Body of pancreas (tissue), 4 donors: ENCODE measurements at regions not wholly inside any gene's neighbourhood (a gene's known extent, or its start where the extent isn't known, plus 50 kb on each side); places are given as distances from the start of the nearest gene placed in this dataset.

Experiments
- ATAC-seq: fragments of 150-250 bp; one replicate; pipeline ENCODE4 v1.9.1; 2016
- DNase-seq, 4 donors: peaks; one replicate each; pipeline ENCODE4 v3.0.0-alpha.2; 2019
- H3K27ac ChIP-seq, 4 donors: fragments of 200-600 bp; sonication (generic); 1 replicate in 3 of 4; 2 replicates in 1 of 4; pipeline versions ENCODE4 v1.5.1 to v1.6.1; 2016 to 2019; ENCODE audit warnings: mild to moderate bottlenecking in 1 of 4, mixed read lengths in 1 of 4, moderate library complexity in 1 of 4
- H3K27me3 ChIP-seq, 2 donors: fragments of 200-600 bp; sonication (generic); one replicate each; pipeline ENCODE4 v1.6.0; 2016; ENCODE audit warnings: mild to moderate bottlenecking in 1 of 2
- H3K36me3 ChIP-seq, 2 donors: fragments of 200-600 bp; sonication (generic); replicated peaks in 1 of 2; 2 replicates each; pipeline ENCODE4 v1.5.1; 2016; ENCODE audit warnings: low read depth in 2 of 2; ENCODE audit not compliant: insufficient read depth in 1 of 2
- H3K4me1 ChIP-seq: fragments of 200-600 bp; sonication (generic); one replicate; pipeline ENCODE4 v1.6.0; 2016
- H3K4me3 ChIP-seq, 2 donors: fragments of 200-600 bp; sonication (generic); 1 replicate in 1 of 2; 2 replicates in 1 of 2; pipeline ENCODE4 v1.5.1; 2016 to 2019
- H3K9me3 ChIP-seq, 3 donors: fragments of 200-600 bp; sonication (generic); 1 replicate in 2 of 3; 2 replicates in 1 of 3; pipeline ENCODE4 v1.5.1; 2016
- POLR2A ChIP-seq, 3 donors: fragments of 450-650 bp; IDR thresholded peaks; one replicate each; pipeline ENCODE4 v1.6.1; 2016; ENCODE audit warnings: antibody characterized with exemption in 3 of 3, mild to moderate bottlenecking in 2 of 3
- WGBS, 2 donors: methylation state at CpG; one replicate each; pipeline ENCODE4 v1.1.5; 2017; 5-methylcytosine and 5-hydroxymethylcytosine counted together
- intact Hi-C: fragments of 100-400 bp; cut with DNase I; formaldehyde crosslinking; loops from one replicate; pipeline ENCODE4 v1.15.1; 2023
- TF ChIP-seq, protein P1 (sequence below), 7 experiments: fragments of 450-650 bp in 4 of 7; fragments of 200-600 bp in 3 of 7; sonication (generic) in 3 of 7; IDR thresholded peaks; one replicate each; pipeline ENCODE4 v1.5.1; 2016 to 2019; ENCODE audit warnings: antibody characterized with exemption in 7 of 7

DNA sequence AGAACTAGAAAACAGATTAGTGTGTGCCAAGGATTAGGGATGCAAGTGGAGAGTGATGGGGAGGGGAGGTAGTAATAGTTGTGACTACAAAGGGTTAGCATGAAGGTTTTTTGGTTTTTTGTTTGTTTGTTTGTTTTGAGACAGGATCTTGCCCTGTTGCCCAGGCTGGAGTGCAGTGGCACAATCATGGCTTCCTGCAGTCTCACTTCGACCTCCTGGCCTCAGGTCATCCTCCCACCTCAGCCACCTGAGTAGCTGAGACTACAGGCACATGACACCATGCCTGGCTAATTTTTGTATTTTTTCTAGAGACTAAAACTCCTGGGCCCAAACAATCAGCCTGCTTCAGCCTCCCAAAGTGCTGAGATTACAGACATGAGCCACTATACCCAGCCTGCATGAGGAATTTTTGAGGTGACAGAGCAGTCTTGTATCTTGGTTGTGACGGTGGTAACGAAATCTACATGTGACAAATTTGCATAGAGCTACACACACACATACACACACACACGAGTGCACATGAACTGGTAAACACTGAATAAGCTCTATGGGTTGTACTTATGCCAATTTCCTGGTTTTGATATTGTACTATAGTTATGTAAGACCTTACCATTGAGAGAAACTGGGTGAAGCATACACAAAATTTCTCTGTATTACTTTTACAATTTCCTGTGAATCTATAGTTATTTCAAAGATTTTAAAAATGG, 59.6 kb upstream of the TOM1L1 start:
- intact Hi-C loops = no loop called here
- Histone ChIP-seq H3K4me3 (no peak overlapping the region), H3K36me3 (no peaks in the 10 kb centered on the region), H3K4me1 (peaks cover 13% of the 10 kb centered on the region), H3K9me3 (peaks cover 0 to 6% (median 0%) of the 10 kb centered on the region in 3 donors), H3K27ac (no peak overlapping the region), H3K27me3 (no peaks in the 10 kb centered on the region)
- no peak for TF ChIP-seq POLR2A (IDR thresholded peaks at IDR 0.05)
- TF ChIP-seq, protein P1, sequence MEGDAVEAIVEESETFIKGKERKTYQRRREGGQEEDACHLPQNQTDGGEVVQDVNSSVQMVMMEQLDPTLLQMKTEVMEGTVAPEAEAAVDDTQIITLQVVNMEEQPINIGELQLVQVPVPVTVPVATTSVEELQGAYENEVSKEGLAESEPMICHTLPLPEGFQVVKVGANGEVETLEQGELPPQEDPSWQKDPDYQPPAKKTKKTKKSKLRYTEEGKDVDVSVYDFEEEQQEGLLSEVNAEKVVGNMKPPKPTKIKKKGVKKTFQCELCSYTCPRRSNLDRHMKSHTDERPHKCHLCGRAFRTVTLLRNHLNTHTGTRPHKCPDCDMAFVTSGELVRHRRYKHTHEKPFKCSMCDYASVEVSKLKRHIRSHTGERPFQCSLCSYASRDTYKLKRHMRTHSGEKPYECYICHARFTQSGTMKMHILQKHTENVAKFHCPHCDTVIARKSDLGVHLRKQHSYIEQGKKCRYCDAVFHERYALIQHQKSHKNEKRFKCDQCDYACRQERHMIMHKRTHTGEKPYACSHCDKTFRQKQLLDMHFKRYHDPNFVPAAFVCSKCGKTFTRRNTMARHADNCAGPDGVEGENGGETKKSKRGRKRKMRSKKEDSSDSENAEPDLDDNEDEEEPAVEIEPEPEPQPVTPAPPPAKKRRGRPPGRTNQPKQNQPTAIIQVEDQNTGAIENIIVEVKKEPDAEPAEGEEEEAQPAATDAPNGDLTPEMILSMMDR (IDR thresholded peaks at IDR 0.05) = no peak
- WGBS, 2 donors = 20 to 30% methylated on average over 4 of the region's 4 CpGs
- ATAC-seq (peak; percentile 42), DNase-seq (peak in 1 of 4 donors; percentile 38)

DNA sequence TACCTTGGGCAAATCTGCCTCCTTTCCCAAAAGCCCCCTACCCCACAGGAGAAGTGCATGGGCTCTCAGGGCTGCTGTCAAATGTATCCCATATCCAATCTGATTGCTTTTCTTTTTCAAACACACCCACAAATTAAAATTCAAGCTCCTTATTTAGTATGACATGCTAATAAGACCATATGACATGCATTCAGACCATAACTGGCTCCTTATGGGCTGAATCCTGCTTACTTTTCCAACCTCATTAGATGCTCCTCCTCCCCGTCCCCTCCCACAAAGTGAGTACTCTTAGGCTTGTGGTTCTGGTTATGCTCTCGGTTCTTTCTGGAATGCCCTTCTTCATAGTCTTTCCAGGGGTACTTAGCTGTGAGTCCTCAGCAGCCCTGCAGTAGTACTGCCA, 59.0 kb upstream of the TOM1L1 start:
- 84 to 89% methylated on average over 2 of the region's 2 CpGs for WGBS, 2 donors
- H3K4me3 ChIP-seq = no peak overlapping the region
- H3K27me3 ChIP-seq = no peaks in the 10 kb centered on the region
- H3K27ac ChIP-seq = no peak overlapping the region
- intact Hi-C loops = no loop called here
- H3K36me3 ChIP-seq = no peaks in the 10 kb centered on the region
- TF ChIP-seq, protein P1 (IDR thresholded peaks at IDR 0.05) = no peak
- no peak for TF ChIP-seq POLR2A (IDR thresholded peaks at IDR 0.05)
- no peaks in the 10 kb centered on the region for H3K9me3 ChIP-seq
- H3K4me1 ChIP-seq = peaks cover 13% of the 10 kb centered on the region
- DNase-seq (no peak), ATAC-seq (no peak)

DNA sequence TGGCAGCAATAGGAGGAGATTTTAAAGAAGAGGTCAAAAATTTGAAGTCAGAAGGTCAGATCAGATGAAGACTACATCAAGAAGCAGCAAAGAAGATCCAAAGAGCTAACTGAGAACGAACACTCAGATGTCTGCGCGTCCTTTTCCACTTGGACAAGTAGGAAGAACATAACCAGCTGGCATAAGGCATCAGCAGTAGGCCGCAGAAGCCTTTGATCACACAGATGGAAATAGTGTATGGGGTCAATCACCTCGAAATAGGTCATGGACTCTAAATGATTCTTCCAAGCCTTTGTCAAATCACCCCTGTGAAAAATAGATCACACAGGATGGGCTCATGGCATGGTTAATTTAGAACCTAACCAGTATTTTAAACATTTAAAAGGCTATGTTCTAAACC, 56.4 kb upstream of the TOM1L1 start:
- Histone ChIP-seq H3K9me3 (no peaks in the 10 kb centered on the region), H3K4me3 (no peak overlapping the region), H3K36me3 (no peaks in the 10 kb centered on the region), H3K27me3 (no peaks in the 10 kb centered on the region), H3K4me1 (peaks cover 13% of the 10 kb centered on the region), H3K27ac (no peak overlapping the region)
- 90 to 92% methylated on average over 5 of the region's 5 CpGs for WGBS, 2 donors
- no peak for DNase-seq
- intact Hi-C loops = no loop called here
- TF ChIP-seq POLR2A (IDR thresholded peaks at IDR 0.05) = no peak
- TF ChIP-seq, protein P1 (IDR thresholded peaks at IDR 0.05) = no peak
- ATAC-seq = no peak

DNA sequence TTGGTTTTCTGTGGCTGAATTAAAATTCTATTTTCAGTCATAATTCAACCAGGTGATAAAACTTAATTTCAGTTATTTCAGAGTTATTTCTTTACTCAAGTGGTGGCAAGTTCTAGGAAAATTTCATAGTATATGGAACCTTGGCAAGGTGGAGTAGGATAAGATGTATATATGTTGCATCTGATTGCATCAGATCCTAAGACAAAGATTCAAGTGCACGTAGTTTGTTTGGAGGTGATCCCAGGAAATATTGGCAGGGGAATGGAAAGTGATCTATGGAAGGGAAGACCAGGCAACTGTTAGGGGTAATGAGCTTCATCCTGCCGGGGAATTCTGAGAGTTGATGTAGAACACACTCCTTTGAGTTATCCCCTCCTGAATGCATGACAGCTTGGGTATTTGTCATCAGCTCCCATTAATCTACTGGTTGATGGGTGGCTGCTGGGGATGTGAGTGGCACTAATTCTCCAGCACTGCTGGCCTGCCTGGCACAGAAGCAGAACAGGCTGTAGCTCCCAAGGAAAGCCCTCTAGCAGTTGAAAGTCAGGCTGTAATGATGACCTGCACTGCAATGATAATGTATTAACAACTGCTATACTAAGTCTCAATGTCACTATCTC, 52.2 kb upstream of the TOM1L1 start:
- WGBS, 2 donors = 72 to 76% methylated on average over 2 of the region's 2 CpGs
- DNase-seq (no peak), ATAC-seq (no peak)
- Histone ChIP-seq H3K9me3 (no peaks in the 10 kb centered on the region), H3K36me3 (no peaks in the 10 kb centered on the region), H3K27me3 (no peaks in the 10 kb centered on the region), H3K4me1 (no peaks in the 10 kb centered on the region), H3K4me3 (no peak overlapping the region), H3K27ac (no peak overlapping the region)
- TF ChIP-seq POLR2A (IDR thresholded peaks at IDR 0.05) = no peak
- TF ChIP-seq, protein P1 (IDR thresholded peaks at IDR 0.05) = no peak
- intact Hi-C loops = no loop called here

DNA sequence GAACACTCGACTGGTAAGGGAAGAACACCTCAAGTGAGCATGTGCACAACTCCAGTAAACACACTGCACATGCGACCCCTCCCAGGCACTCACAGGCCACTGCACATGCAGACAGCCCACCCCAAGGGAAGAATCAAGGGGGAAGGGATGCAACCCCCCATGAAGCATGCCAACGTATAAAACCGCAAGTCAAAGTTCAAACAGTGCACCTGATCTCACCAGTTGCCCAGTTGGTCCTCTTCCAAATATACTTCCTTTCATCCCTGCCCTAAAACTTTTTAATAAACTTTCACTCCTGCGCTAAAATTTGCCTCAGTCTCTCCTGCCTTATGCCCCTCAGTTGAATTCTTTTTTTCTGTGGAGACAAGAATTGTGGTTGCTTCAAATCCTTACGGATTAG, 51.0 kb upstream of the TOM1L1 start:
- Histone ChIP-seq H3K27ac (no peak overlapping the region), H3K36me3 (no peaks in the 10 kb centered on the region), H3K4me1 (no peaks in the 10 kb centered on the region), H3K9me3 (no peaks in the 10 kb centered on the region), H3K4me3 (no peak overlapping the region), H3K27me3 (no peaks in the 10 kb centered on the region)
- no peak for ATAC-seq
- WGBS, 2 donors = 77 to 86% methylated on average over 6 of the region's 6 CpGs
- intact Hi-C loops = no loop called here
- TF ChIP-seq, protein P1 (IDR thresholded peaks at IDR 0.05) = no peak
- TF ChIP-seq POLR2A (IDR thresholded peaks at IDR 0.05) = no peak
- no peak for DNase-seq
